Mammary epithelial cell (primary cell): ENCODE measurements at regions not wholly inside any gene's neighbourhood (a gene's known extent, or its start where the extent isn't known, plus 50 kb on each side); places are given as distances from the start of the nearest gene placed in this dataset.

ENCODE experiments used
- EZH2 ChIP-seq: IDR thresholded peaks from 2 replicates; pipeline ENCODE4 v1.6.1; 2012; ENCODE audit warnings: low read length, inconsistent platforms, borderline replicate concordance
- TF ChIP-seq, protein P1 (sequence below), 2 donors: IDR thresholded peaks in 1 of 2; conservative IDR thresholded peaks in 1 of 2; 2 replicates each; pipeline ENCODE4 v1.5.1; 2011 to 2012; ENCODE audit warnings: inconsistent platforms in 2 of 2, low read length in 2 of 2, mild to moderate bottlenecking in 2 of 2, control low read depth in 1 of 2, low read depth in 1 of 2; ENCODE audit not compliant: insufficient read depth in 1 of 2; ENCODE audit errors: extremely low read depth in 1 of 2

DNA sequence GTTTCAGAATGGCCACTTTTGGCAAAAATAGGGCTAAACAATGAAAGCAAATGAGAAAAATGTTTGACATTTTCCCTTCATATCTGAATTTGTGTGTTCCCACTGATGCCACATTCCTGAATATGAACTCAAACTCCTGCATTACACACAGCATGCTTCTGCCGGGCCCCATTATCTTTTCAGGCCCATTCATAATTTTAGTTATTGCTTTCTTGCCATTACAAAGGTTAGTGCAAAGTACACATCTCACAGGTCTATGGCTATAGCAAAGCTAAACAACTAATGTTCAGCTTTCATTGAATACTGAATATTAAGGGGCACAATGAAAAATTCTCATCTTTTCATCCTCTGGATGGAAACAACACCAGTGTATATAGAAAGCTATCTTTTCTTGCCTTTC is 568.9 kb upstream of the ZNF608 start:
- TF ChIP-seq, protein P1, sequence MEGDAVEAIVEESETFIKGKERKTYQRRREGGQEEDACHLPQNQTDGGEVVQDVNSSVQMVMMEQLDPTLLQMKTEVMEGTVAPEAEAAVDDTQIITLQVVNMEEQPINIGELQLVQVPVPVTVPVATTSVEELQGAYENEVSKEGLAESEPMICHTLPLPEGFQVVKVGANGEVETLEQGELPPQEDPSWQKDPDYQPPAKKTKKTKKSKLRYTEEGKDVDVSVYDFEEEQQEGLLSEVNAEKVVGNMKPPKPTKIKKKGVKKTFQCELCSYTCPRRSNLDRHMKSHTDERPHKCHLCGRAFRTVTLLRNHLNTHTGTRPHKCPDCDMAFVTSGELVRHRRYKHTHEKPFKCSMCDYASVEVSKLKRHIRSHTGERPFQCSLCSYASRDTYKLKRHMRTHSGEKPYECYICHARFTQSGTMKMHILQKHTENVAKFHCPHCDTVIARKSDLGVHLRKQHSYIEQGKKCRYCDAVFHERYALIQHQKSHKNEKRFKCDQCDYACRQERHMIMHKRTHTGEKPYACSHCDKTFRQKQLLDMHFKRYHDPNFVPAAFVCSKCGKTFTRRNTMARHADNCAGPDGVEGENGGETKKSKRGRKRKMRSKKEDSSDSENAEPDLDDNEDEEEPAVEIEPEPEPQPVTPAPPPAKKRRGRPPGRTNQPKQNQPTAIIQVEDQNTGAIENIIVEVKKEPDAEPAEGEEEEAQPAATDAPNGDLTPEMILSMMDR (conservative IDR thresholded peaks at IDR 0.05 in 1 of 2, IDR thresholded peaks at IDR 0.05 in 1 of 2; ENCODE audit: extremely low read depth in 1 of 2, insufficient read depth in 1 of 2, low read depth in 1 of 2, low read length in 2 of 2): no peak
- no peak for TF ChIP-seq EZH2
